ENCODE measurements at regions not wholly inside any gene's neighbourhood (a gene's known extent, or its start where the extent isn't known, plus 50 kb on each side); places are given as distances from the start of the nearest gene placed in this dataset.

DNA sequence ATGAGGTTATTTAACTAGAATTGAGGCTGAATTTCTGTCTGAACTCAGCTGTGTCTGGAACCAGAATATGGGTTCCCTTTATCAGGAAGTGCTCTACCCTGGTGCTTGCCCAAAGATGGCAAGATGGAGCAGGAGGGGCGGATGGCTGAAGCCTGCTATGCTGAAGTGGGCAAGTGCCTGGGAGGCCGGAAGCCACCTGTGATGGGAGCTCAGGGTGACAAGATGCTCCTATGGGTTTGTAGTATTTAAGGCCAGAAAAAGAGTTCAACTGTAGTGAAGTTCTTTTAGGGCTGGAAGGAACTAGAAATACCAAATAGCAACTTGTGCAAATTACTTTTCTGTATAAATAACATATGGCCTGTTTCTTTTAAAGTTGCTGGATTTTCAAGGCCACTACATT is 808.9 kb upstream of the RAB6C start:
- no peak overlapping the region for H3K4me3 ChIP-seq (ENCODE audit: low read depth, low read length)
- DNase-seq (ENCODE audit: low read depth, low spot score): no peak
- no peak for TF ChIP-seq CTCF (IDR thresholded peaks at IDR 0.05; ENCODE audit: low read depth, low read length)
- in situ Hi-C loops (cut with HindIII; ENCODE audit: low sequenced_read_pairs): no loop called here

DNA sequence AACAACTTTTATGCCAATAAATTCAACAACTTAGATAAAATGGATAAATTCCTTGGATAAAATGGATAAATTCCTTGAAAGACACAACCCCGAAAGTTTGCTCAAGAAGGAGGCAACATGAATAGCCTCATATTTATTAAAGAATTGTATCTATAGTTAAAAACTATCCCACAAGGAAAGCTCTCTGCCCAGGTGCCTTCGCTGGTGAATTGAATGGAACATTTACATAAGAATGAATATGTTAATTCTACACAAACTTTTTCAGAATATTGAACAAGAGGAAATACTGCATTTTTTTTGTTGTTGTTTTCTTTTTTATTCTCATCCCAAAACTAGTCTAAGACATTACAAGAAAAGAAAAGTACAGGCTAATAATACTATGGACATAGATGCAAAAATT is 805.3 kb upstream of the RAB6C start:
- TF ChIP-seq CTCF (IDR thresholded peaks at IDR 0.05; ENCODE audit: low read depth, low read length): no peak
- no peak overlapping the region for H3K4me3 ChIP-seq (ENCODE audit: low read depth, low read length)
- no peak for DNase-seq (ENCODE audit: low read depth, low spot score)
- in situ Hi-C loops (cut with HindIII; ENCODE audit: low sequenced_read_pairs): no loop called here

- no peak overlapping the region for H3K4me3 ChIP-seq (ENCODE audit: low read depth, low read length)
- in situ Hi-C loops (cut with HindIII; ENCODE audit: low sequenced_read_pairs): no loop called here
- TF ChIP-seq CTCF (IDR thresholded peaks at IDR 0.05; ENCODE audit: low read depth, low read length): no peak
- no peak for DNase-seq (ENCODE audit: low read depth, low spot score)
Observed at GRCh38 chr2:129175051-129175450, 804.4 kb upstream of the RAB6C start.

- no peak for TF ChIP-seq CTCF (IDR thresholded peaks at IDR 0.05; ENCODE audit: low read depth, low read length)
- H3K4me3 ChIP-seq (ENCODE audit: low read depth, low read length): no peak overlapping the region
- no peak for DNase-seq (ENCODE audit: low read depth, low spot score)
- in situ Hi-C loops (cut with HindIII; ENCODE audit: low sequenced_read_pairs): no loop called here
Observed at GRCh38 chr2:129176375-129176774, 803.1 kb upstream of the RAB6C start.

DNA sequence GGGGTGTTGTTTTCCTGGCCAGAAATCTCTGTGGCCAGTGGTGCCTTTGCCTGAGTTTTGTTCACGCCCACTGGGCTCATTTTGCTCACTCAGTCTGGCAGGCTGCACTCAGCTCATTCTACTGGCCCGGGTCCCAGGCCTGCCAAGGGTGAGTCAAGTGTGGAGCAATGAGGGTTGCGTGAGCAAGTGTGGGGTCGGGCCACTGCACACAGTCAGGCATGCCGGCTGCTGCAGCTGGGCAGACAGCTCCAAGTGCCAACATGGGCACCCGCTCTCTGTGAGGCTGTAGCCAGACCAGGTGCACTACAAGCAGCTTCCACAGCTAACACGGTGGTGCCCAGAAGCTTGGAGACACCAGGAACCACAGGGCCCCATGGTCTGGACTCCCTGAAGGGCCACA is 801.1 kb upstream of the RAB6C start:
- DNase-seq (ENCODE audit: low read depth, low spot score): no peak
- H3K4me3 ChIP-seq (ENCODE audit: low read depth, low read length): no peak overlapping the region
- no peak for TF ChIP-seq CTCF (IDR thresholded peaks at IDR 0.05; ENCODE audit: low read depth, low read length)
- in situ Hi-C loops (cut with HindIII; ENCODE audit: low sequenced_read_pairs): no loop called here

DNA sequence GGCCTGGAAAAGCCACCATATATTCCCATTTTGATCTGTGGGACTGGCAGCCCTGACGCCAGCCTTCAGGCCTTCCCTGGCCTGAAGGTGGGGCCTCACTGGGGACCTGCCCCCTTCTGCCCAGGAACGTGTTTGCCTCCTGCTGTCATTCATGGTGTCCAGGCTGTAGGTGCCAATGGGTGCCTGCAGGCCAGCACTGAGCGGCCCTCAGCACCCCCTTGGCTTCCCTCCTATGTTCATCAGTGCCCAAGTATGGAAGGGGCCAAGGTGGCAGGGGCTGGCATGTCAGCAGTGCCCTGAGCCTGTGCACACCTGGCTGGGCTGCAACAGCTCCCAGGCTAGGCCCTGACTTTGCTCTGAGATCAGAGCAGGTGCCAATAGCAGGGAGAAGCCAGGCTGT is 800.3 kb upstream of the RAB6C start:
- in situ Hi-C loops (cut with HindIII; ENCODE audit: low sequenced_read_pairs): no loop called here

More for the DNA sequence above, 800.3 kb upstream of the RAB6C start:
- no peak overlapping the region for H3K4me3 ChIP-seq (ENCODE audit: low read depth, low read length)
- DNase-seq (ENCODE audit: low read depth, low spot score): no peak
- no peak for TF ChIP-seq CTCF (IDR thresholded peaks at IDR 0.05; ENCODE audit: low read depth, low read length)
